GM23338 (cell line): ENCODE measurements at regions not wholly inside any gene's neighbourhood (a gene's known extent, or its start where the extent isn't known, plus 50 kb on each side); places are given as distances from the start of the nearest gene placed in this dataset.

ENCODE experiments used
- CREB1 ChIP-seq: fragments of 250-450 bp; sonication (Bioruptor Pico); IDR thresholded peaks from 2 replicates; pipeline ENCODE4 v1.5.0; 2020; ENCODE audit warnings: low read depth, mild to moderate bottlenecking, moderate library complexity
- NANOG ChIP-seq: IDR thresholded peaks from 2 replicates; pipeline ENCODE4 v1.6.1; 2016; ENCODE audit warnings: antibody characterized with exemption, borderline replicate concordance
- TF ChIP-seq, protein P1 (sequence below), 2 experiments: fragments of 200-600 bp in 1 of 2; sonication (generic) in 1 of 2; conservative IDR thresholded peaks; 2 replicates each; pipeline versions ENCODE4 v1.5.1 to v1.6.1; 2016 to 2017; ENCODE audit warnings: antibody characterized with exemption in 2 of 2, low read depth in 2 of 2, mild to moderate bottlenecking in 2 of 2, moderate library complexity in 1 of 2

DNA sequence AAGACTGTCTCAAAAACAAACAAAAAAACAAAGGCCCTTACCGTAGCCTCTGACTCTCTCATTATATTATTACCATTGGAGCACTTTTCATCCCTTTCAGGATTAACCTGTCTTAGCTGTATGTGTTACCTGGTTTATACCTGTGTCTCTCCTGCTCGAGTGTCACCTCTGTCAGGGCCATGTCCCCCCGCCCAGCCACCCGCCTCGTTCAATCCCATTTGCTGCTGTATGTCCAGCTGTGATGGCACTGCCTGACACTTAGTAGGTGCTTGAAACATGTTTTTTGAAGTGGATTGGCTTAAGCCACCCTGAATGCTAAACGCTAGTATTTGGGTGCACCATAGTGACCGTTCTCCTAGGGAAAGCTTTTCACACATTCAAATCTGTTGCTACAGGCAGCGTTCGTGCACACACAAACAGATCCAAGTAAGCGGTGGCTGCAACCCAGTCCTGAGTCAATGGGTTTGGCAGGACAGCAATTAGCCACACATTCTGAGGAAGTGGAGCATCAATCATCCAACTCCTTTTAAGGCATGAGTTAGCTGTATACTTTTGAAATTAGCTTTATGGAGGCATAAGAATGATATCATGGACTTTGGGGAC is 98.9 kb upstream of the ZNF217 start:
- TF ChIP-seq, protein P1, sequence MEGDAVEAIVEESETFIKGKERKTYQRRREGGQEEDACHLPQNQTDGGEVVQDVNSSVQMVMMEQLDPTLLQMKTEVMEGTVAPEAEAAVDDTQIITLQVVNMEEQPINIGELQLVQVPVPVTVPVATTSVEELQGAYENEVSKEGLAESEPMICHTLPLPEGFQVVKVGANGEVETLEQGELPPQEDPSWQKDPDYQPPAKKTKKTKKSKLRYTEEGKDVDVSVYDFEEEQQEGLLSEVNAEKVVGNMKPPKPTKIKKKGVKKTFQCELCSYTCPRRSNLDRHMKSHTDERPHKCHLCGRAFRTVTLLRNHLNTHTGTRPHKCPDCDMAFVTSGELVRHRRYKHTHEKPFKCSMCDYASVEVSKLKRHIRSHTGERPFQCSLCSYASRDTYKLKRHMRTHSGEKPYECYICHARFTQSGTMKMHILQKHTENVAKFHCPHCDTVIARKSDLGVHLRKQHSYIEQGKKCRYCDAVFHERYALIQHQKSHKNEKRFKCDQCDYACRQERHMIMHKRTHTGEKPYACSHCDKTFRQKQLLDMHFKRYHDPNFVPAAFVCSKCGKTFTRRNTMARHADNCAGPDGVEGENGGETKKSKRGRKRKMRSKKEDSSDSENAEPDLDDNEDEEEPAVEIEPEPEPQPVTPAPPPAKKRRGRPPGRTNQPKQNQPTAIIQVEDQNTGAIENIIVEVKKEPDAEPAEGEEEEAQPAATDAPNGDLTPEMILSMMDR (conservative IDR thresholded peaks at IDR 0.05; ENCODE audit: low read depth in 2 of 2), result no peak
- TF ChIP-seq NANOG, result no peak
- TF ChIP-seq CREB1 (CRISPR knock-in tag), result no peak
